HK-2 (cell line): ENCODE measurements at regions not wholly inside any gene's neighbourhood (a gene's known extent, or its start where the extent isn't known, plus 50 kb on each side); places are given as distances from the start of the nearest gene placed in this dataset.

Experiments
- DNase-seq: peaks from one replicate; pipeline ENCODE4 v3.0.0-alpha.2; 2018; ENCODE audit not compliant: unreplicated experiment

DNA sequence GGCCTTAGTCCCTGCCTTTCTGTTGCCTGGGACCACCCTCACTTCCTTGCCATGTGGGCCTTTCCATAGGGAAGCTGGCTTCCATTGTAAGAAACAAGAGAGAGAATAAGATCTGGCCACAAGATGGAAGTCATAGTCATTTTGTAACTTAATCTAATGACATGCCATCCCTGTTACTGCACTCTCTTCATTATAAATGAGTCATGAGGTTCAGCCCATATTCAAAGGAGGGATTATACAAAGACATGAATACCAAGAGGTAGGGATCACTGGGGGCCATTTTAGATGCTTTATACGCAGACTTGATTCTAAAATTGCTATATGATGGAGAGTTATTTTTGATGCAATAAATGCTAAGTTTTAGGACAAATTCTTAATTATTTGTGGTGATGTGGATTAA is 75.2 kb upstream of the CELF2 start:
- no peak for DNase-seq

GRCh38 chr10:10946081-10946480 is 71.6 kb upstream of the CELF2 start:
- DNase-seq, result no peak

GRCh38 chr10:10946801-10947200 is 70.9 kb upstream of the CELF2 start:
- no peak for DNase-seq

GRCh38 chr10:10951675-10952074 is 66.0 kb upstream of the CELF2 start:
- no peak for DNase-seq

DNA sequence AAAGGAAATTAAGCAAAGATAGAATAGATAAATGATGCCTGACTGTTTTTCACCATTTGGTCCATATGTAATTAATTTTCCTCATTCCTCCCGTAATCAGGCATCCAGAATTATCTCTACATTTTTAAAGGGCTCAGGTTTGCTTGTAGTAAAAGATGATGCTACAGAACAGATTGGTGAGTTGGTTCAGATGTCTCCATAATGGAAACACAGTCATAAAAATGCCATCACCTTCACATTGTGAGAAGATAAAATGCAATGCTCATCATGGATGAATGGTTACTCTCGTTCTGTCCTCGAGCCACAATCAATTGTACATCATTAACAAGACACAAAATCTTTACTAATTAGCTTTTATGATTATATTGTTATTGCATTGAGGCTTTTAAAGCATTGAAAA is 64.9 kb upstream of the CELF2 start:
- DNase-seq, result no peak

DNA sequence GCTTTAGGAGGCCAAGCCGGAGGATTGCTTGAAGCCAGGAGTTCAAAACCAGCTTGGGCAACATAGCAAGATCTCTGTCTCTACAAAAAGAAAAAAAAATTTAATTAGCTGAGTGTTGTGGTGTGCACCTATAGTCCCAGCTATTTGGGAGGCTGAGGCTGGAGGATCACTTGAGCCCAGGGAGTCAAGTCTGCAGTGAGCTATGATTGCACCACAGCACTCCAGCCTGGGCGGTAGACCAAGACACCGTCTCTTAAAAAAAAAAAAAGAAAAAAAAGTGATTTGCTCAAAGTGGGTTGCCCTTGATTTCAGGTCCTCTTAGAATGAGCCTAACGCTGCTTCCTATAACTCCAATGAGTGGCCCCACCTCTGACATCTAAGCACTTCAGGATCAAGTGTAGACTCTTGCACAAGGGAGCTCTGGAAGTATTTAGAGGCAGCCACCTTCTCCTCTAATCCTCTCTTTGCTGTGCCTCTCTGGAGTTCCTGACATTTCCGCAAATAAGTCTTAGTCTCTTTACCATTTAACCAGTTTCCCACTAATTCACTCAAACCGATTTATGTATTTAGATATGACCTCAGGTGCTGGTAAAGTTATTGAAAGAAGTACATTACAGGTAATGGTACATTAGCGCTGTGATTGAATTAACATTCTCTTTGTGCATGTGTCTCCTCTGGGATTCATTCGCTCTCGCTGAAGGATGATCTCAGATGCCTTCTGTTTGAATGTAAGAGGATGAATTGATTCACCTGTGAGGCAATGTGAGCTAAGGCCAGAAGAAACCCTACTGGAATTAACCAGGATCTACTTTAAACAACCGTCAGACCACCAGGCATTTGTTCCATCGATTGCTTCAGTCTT is 60.8 kb upstream of the CELF2 start:
- no peak for DNase-seq

- DNase-seq, result no peak
Observed at GRCh38 chr10:10958041-10958440, 59.6 kb upstream of the CELF2 start.

DNA sequence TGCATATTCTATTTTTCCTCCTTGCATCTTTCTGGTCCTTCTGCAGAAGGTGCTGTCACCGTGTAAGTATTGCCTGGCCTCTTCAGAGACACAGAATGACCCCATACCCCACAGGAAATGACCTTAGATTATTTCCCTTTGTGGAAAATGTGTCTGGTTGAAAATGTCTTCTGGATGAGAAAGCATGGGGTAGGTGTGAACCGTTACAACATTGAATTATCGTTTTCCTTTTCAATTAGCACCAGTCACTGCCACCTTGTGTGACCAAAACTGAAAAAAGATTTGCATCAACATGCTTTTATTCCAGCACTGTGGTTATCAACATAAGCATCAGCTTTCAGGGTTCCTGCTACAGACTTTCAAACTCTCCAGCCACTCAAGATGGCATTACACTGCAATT is 58.0 kb upstream of the CELF2 start:
- DNase-seq, result no peak

DNA sequence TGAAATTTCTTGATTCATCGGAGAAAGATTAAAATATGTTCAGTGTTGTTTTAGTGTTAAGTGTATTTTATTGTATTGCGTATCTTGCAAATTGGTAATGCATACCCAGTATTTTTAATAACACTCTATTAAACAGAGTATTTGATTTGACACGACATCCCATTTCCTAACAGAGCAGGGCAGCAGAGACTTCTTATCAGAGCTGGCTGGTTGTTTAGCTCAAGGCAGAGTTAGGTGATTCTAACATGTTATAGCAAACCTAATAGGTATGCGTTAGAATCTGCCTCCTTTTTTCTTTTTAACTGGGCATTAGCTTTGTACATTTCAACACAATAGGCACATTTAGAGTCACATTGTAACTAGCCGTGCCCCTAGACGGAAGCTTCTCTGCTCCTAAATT is 57.1 kb upstream of the CELF2 start:
- no peak for DNase-seq

GRCh38 chr10:10961072-10961471 is 56.6 kb upstream of the CELF2 start:
- DNase-seq, result no peak

DNA sequence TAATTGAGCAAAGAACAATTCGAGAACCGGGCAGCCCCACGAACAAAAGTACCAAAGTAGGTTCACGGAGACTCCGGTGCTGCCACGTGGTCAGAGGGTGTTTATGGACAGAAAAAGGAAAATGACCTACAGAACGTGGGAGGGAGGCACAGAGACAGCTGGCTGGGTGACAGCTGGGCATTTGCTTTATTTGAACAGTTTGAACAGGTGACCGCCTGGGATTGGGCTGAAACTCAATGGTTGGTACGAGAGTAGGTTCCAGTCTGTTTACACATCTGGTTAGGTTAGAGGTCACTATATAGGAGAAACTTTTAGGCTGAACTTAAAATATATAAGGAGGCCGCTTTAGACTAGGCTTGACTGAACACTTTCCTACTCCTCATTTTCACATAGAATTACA is 50.6 kb upstream of the CELF2 start:
- DNase-seq, result no peak

DNA sequence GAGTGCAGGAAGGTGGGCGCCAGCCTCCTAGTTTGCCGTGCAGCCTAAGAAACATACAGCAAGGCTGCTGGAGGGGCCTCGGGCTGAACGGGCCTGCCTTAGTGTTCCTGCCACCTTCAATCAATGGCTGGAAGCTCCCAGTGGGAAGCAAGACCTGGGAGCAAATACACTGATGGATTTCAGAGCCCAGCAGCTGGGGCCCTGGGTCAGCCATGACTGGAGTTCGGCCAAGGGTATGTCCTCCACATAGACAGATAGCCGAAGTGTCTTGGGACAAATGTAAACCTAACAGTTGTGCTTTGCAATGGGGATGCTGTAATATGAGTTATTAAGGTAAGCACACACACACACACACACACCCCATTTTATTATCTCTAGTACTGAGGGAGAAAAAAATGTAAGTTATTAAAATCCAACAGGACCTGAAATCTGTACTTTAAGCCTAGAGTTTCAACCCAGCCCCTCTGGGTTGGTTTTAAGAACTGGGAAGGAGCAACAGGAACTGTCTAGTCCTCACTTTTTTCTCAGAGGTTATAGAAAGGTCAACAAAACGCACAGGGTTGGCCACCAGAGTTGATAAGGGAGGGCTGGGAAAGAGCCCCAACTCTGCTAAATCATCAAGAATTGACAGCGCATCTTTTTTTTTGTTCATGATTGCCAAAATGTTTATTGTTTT is 50.0 kb upstream of the CELF2 start:
- DNase-seq, result no peak
